Body of pancreas (tissue), 4 donors: ENCODE measurements at regions not wholly inside any gene's neighbourhood (a gene's known extent, or its start where the extent isn't known, plus 50 kb on each side); places are given as distances from the start of the nearest gene placed in this dataset.

Experiments
- ATAC-seq: fragments of 150-250 bp; one replicate; pipeline ENCODE4 v1.9.1; 2016
- DNase-seq, 4 donors: peaks; one replicate each; pipeline ENCODE4 v3.0.0-alpha.2; 2019
- H3K27ac ChIP-seq, 4 donors: fragments of 200-600 bp; sonication (generic); 1 replicate in 3 of 4; 2 replicates in 1 of 4; pipeline versions ENCODE4 v1.5.1 to v1.6.1; 2016 to 2019; ENCODE audit warnings: mild to moderate bottlenecking in 1 of 4, mixed read lengths in 1 of 4, moderate library complexity in 1 of 4
- H3K27me3 ChIP-seq, 2 donors: fragments of 200-600 bp; sonication (generic); one replicate each; pipeline ENCODE4 v1.6.0; 2016; ENCODE audit warnings: mild to moderate bottlenecking in 1 of 2
- H3K36me3 ChIP-seq, 2 donors: fragments of 200-600 bp; sonication (generic); replicated peaks in 1 of 2; 2 replicates each; pipeline ENCODE4 v1.5.1; 2016; ENCODE audit warnings: low read depth in 2 of 2; ENCODE audit not compliant: insufficient read depth in 1 of 2
- H3K4me1 ChIP-seq: fragments of 200-600 bp; sonication (generic); one replicate; pipeline ENCODE4 v1.6.0; 2016
- H3K4me3 ChIP-seq, 2 donors: fragments of 200-600 bp; sonication (generic); 1 replicate in 1 of 2; 2 replicates in 1 of 2; pipeline ENCODE4 v1.5.1; 2016 to 2019
- H3K9me3 ChIP-seq, 3 donors: fragments of 200-600 bp; sonication (generic); 1 replicate in 2 of 3; 2 replicates in 1 of 3; pipeline ENCODE4 v1.5.1; 2016
- POLR2A ChIP-seq, 3 donors: fragments of 450-650 bp; IDR thresholded peaks; one replicate each; pipeline ENCODE4 v1.6.1; 2016; ENCODE audit warnings: antibody characterized with exemption in 3 of 3, mild to moderate bottlenecking in 2 of 3
- WGBS, 2 donors: methylation state at CpG; one replicate each; pipeline ENCODE4 v1.1.5; 2017; 5-methylcytosine and 5-hydroxymethylcytosine counted together
- intact Hi-C: fragments of 100-400 bp; cut with DNase I; formaldehyde crosslinking; loops from one replicate; pipeline ENCODE4 v1.15.1; 2023
- TF ChIP-seq, protein P1 (sequence below), 7 experiments: fragments of 450-650 bp in 4 of 7; fragments of 200-600 bp in 3 of 7; sonication (generic) in 3 of 7; IDR thresholded peaks; one replicate each; pipeline ENCODE4 v1.5.1; 2016 to 2019; ENCODE audit warnings: antibody characterized with exemption in 7 of 7

DNA sequence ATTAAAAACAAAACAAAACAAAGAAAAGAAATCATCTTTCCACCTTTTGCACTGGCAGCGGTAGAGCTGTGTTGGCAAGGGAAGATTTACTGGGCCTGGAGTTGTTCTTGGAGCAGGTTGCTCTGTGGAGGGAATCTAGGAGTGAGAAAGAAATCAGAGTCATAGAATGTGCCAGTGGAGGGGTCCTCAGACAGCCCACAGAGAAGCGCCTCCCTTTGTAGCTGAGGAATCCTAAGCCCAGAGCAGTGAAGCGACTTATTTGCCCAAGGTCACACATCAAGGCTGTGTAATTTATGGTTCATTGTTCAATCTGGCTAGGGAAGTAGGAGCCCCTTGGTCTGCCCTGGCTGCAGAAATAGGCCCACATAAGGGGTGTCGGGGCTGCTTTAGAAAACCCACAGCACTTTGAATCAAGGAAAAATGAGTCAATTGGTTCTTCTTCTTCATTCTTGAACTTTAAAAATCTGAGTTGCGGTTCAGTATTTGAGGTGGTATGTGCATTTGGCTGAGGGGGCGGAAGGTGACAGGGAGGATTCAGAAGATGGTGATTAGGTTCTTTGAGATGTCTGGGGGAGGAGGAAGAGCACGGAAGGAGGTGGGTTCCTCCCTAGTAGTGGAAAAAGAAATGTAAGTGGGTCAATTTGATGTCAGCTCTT lies 253.7 kb downstream of the PTEN start:
- intact Hi-C loops, result loop anchor here (10.0 kb wide), 2 partner anchors 262 to 428 kb away; no protein-coding TSS in a partner anchor
- no peak for ATAC-seq

DNA sequence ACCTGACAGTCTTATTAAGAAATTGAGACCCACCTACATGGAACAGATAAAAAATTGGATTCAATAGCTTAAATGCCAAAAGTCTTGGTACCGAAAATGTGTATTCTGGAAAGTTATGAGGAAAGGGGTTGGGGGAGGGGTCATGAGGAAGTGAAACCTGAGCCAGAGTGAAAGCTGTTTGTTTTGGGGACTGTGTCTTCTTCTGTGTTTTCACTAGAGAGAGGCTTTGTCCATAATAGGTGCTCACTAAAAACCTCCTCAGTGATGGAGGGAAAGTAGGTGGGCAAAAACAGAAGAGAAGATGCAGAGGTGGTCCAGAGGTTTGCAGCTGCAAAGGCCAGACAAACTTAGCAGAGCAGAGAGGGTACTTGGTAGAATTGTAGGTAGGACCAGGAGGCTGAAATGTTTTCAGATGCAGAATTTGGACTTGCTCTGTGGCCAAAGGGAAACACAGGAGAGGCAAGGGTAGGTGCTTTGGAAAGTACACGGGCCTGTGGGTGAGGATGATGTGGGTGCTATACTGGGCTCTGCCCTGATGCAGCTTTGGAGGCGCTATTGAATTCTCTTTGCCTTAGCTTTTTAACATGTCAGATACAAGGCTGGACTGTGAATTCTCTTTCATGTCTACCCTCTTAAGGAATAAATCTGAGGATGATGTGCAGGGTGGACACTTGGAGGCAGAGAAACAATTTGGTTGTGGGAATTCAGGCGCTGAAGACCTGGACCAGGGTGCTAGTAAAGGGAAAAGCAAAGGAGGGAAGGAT lies 254.6 kb downstream of the PTEN start:
- Histone ChIP-seq H3K27me3 (no peaks in the 10 kb centered on the region), H3K4me3 (no peak overlapping the region), H3K27ac (no peak overlapping the region), H3K4me1 (peaks cover 14% of the 10 kb centered on the region), H3K9me3 (no peaks in the 10 kb centered on the region), H3K36me3 (no peaks in the 10 kb centered on the region)
- intact Hi-C loops, result loop anchor here (10.0 kb wide), 2 partner anchors 263 to 427 kb away; no protein-coding TSS in a partner anchor
- peak; percentile 61 for ATAC-seq
- DNase-seq, result peak in 1 of 4 donors; percentile 23
- TF ChIP-seq POLR2A (IDR thresholded peaks at IDR 0.05), result no peak
- TF ChIP-seq, protein P1, sequence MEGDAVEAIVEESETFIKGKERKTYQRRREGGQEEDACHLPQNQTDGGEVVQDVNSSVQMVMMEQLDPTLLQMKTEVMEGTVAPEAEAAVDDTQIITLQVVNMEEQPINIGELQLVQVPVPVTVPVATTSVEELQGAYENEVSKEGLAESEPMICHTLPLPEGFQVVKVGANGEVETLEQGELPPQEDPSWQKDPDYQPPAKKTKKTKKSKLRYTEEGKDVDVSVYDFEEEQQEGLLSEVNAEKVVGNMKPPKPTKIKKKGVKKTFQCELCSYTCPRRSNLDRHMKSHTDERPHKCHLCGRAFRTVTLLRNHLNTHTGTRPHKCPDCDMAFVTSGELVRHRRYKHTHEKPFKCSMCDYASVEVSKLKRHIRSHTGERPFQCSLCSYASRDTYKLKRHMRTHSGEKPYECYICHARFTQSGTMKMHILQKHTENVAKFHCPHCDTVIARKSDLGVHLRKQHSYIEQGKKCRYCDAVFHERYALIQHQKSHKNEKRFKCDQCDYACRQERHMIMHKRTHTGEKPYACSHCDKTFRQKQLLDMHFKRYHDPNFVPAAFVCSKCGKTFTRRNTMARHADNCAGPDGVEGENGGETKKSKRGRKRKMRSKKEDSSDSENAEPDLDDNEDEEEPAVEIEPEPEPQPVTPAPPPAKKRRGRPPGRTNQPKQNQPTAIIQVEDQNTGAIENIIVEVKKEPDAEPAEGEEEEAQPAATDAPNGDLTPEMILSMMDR (IDR thresholded peaks at IDR 0.05), result peak in 5 of 7 experiments; percentile 8 to 39 (median 33)
- WGBS, 2 donors, result 84 to 85% methylated on average over 4 of the region's 4 CpGs

More for the DNA sequence above, 253.7 kb downstream of the PTEN start:
- no peak for DNase-seq
- no peak overlapping the region for H3K4me3 ChIP-seq
- H3K4me1 ChIP-seq, result peaks cover 14% of the 10 kb centered on the region
- H3K27ac ChIP-seq, result no peak overlapping the region
- WGBS, 2 donors, result 88 to 90% methylated on average over 7 of the region's 7 CpGs
- H3K27me3 ChIP-seq, result no peaks in the 10 kb centered on the region
- H3K36me3 ChIP-seq, result no peaks in the 10 kb centered on the region
- no peaks in the 10 kb centered on the region for H3K9me3 ChIP-seq
- no peak for TF ChIP-seq POLR2A (IDR thresholded peaks at IDR 0.05)
- TF ChIP-seq, protein P1 (IDR thresholded peaks at IDR 0.05), result no peak

DNA sequence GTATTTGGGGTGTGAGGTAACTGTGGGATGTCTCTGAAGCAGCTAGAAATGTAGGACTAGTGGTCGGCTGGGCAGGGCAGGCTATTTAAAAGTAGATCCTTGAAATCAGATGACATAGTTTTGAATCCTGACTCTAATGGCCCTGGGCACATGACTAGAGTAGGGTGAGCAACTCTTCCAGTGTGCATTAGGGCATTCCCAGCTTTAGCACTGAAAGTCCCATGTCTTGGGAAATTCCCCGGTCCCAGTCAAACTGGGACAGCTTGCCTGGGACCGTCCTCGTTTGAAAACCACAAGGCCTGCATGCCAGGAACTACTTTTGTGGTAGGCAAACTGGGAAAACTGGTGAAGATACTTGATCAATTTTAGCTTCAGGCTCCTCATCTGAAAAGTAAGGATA lies 255.3 kb downstream of the PTEN start:
- intact Hi-C loops, result loop anchor here (10.0 kb wide), 2 partner anchors 264 to 426 kb away; no protein-coding TSS in a partner anchor

DNA sequence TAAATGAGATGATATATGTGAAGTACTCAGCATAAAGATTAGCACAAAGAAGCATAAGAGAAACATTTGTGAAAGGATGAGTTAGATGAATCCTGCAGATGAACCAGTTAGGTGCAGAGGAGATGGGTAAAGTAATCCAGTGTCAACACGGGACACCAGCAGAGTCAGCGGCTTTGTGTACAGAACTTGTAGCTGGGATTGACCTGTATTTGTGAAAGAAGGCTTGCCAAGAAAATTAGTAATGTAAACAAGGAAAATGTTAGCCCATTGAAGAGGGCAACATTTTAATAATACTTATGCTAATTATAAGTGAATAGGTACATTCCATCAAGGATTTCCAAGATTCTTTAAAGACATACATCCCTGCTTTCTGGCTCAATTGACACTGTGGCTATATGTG lies 255.7 kb downstream of the PTEN start:
- TF ChIP-seq POLR2A (IDR thresholded peaks at IDR 0.05), result no peak
- TF ChIP-seq, protein P1 (IDR thresholded peaks at IDR 0.05), result no peak
- no peaks in the 10 kb centered on the region for H3K9me3 ChIP-seq
- no peaks in the 10 kb centered on the region for H3K27me3 ChIP-seq
- H3K4me1 ChIP-seq, result peaks cover 9% of the 10 kb centered on the region
- 36 to 52% methylated on average over 2 of the region's 2 CpGs for WGBS, 2 donors
- H3K27ac ChIP-seq, result no peak overlapping the region
- no peak overlapping the region for H3K4me3 ChIP-seq
- intact Hi-C loops, result loop anchor here (10.0 kb wide), 2 partner anchors 264 to 426 kb away; no protein-coding TSS in a partner anchor
- H3K36me3 ChIP-seq, result no peaks in the 10 kb centered on the region
- no peak for ATAC-seq
- no peak for DNase-seq

More for the DNA sequence above, 255.3 kb downstream of the PTEN start:
- DNase-seq (no peak), ATAC-seq (no peak)
- 80 to 92% methylated on average over 4 of the region's 4 CpGs for WGBS, 2 donors
- Histone ChIP-seq H3K36me3 (no peaks in the 10 kb centered on the region), H3K4me3 (no peak overlapping the region), H3K27ac (no peak overlapping the region), H3K4me1 (peaks cover 14% of the 10 kb centered on the region), H3K9me3 (no peaks in the 10 kb centered on the region), H3K27me3 (no peaks in the 10 kb centered on the region)
- TF ChIP-seq POLR2A (IDR thresholded peaks at IDR 0.05), result no peak
- TF ChIP-seq, protein P1 (IDR thresholded peaks at IDR 0.05), result no peak
